Ascending aorta (tissue), 2 donors: ENCODE measurements at regions not wholly inside any gene's neighbourhood (a gene's known extent, or its start where the extent isn't known, plus 50 kb on each side); places are given as distances from the start of the nearest gene placed in this dataset.

Source experiments
- DNase-seq, 2 donors: peaks; one replicate each; pipeline ENCODE4 v3.0.0-alpha.2; 2019; ENCODE audit warnings: low spot score in 2 of 2
- H3K27ac ChIP-seq, 2 donors: fragments of 200-600 bp; sonication (generic); one replicate each; pipeline ENCODE4 v1.5.1; 2016 to 2017; ENCODE audit warnings: mild to moderate bottlenecking in 1 of 2
- H3K27me3 ChIP-seq: fragments of 200-600 bp; sonication (generic); one replicate; pipeline ENCODE4 v1.5.1; 2017
- H3K36me3 ChIP-seq, 2 donors: fragments of 200-600 bp; sonication (generic); one replicate each; pipeline ENCODE4 v1.5.1; 2016
- H3K4me1 ChIP-seq, 2 donors: fragments of 200-600 bp; sonication (generic); one replicate each; pipeline ENCODE4 v1.5.1; 2016 to 2017; ENCODE audit warnings: mild to moderate bottlenecking in 1 of 2
- H3K4me3 ChIP-seq, 2 donors: fragments of 200-600 bp; sonication (generic); one replicate each; pipeline ENCODE4 v1.5.1; 2016 to 2017; ENCODE audit warnings: mild to moderate bottlenecking in 1 of 2
- H3K9me3 ChIP-seq, 2 donors: fragments of 200-600 bp; sonication (generic); one replicate each; pipeline ENCODE4 v1.5.1; 2016
- CTCF ChIP-seq, 3 experiments: fragments of 200-600 bp in 2 of 3; fragments of 450-650 bp in 1 of 3; sonication (generic) in 2 of 3; IDR thresholded peaks; one replicate each; pipeline ENCODE4 v1.5.1; 2016 to 2019; ENCODE audit warnings: antibody characterized with exemption in 3 of 3, mild to moderate bottlenecking in 1 of 3, moderate library complexity in 1 of 3
- intact Hi-C: fragments of 100-400 bp; cut with DNase I; formaldehyde crosslinking; loops from one replicate; pipeline ENCODE4 v1.15.1; 2023

DNA sequence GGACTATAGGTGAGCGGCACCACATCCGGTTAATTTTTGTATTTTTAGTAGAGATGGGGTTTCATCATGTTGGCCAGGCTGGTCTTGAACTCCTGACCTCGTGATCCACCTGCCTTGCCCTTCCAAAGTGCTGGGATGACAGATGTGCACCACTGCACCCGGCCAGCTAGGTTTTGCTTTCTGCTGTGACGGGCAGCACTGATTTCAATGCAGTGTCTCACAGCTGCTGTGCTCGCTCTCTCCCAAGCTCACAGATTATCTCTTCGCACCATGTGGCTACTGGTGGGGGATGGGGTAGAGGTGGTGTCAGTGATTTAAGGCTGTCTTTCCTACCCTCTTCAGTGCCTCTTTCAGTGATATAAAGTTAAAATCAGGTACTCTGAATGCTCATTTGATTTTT lies 909.1 kb downstream of the TRHDE start:
- Histone ChIP-seq H3K36me3 (no peaks in the 10 kb centered on the region), H3K4me1 (no peaks in the 10 kb centered on the region), H3K27ac (no peak overlapping the region), H3K27me3 (no peaks in the 10 kb centered on the region), H3K9me3 (no peaks in the 10 kb centered on the region), H3K4me3 (no peak overlapping the region)
- DNase-seq = no peak
- intact Hi-C loops = no loop called here
- no peak for TF ChIP-seq CTCF (IDR thresholded peaks at IDR 0.05)

GRCh38 chr12:73185403-73185802 lies 913.2 kb downstream of the TRHDE start:
- Histone ChIP-seq H3K9me3 (no peaks in the 10 kb centered on the region), H3K27me3 (no peaks in the 10 kb centered on the region), H3K27ac (no peak overlapping the region), H3K4me3 (no peak overlapping the region), H3K4me1 (no peaks in the 10 kb centered on the region), H3K36me3 (no peaks in the 10 kb centered on the region)
- TF ChIP-seq CTCF (IDR thresholded peaks at IDR 0.05) = no peak
- intact Hi-C loops = no loop called here
- no peak for DNase-seq

GRCh38 chr12:73186272-73186671 lies 914.1 kb downstream of the TRHDE start:
- intact Hi-C loops = no loop called here
- H3K27me3 ChIP-seq = no peaks in the 10 kb centered on the region
- H3K36me3 ChIP-seq = no peaks in the 10 kb centered on the region
- H3K4me3 ChIP-seq = no peak overlapping the region
- TF ChIP-seq CTCF (IDR thresholded peaks at IDR 0.05) = no peak
- H3K4me1 ChIP-seq = no peaks in the 10 kb centered on the region
- H3K27ac ChIP-seq = no peak overlapping the region
- DNase-seq = no peak
- H3K9me3 ChIP-seq = no peaks in the 10 kb centered on the region

GRCh38 chr12:73187765-73188164 lies 915.6 kb downstream of the TRHDE start:
- Histone ChIP-seq H3K27ac (no peak overlapping the region), H3K9me3 (no peaks in the 10 kb centered on the region), H3K4me3 (no peak overlapping the region), H3K36me3 (no peaks in the 10 kb centered on the region), H3K27me3 (no peaks in the 10 kb centered on the region), H3K4me1 (no peaks in the 10 kb centered on the region)
- DNase-seq = no peak
- intact Hi-C loops = no loop called here
- no peak for TF ChIP-seq CTCF (IDR thresholded peaks at IDR 0.05)

DNA sequence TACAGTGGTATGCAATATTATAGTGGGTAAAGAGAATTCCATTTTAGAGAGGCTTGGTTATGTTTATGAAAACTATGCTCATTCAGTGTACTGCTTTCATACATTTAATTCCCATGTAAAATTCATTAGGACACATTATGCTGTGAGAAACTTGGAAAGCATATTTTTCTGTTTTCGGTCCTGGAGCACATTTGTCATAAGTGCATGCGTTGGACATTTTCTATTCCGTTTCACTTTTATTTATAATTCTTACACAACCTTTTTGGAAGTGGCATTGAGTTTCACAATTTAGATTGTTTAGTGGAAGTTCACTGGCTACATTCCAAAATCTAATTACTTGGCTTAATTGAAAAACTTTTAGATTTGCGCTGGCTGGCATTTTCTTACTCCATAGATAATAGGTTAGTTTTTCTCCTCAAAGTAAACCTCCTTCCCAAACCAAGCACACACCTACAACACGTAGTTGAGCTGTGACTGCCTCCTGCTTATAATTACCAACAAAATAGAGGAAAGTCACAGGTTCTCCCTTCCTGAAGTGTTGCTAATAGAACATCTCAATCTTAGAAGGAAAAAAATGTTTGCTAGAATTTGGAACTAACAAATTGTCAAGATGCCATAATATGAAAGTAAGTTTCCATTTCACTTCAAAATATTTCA lies 938.5 kb downstream of the TRHDE start:
- H3K27ac ChIP-seq = no peak overlapping the region
- intact Hi-C loops = no loop called here
- TF ChIP-seq CTCF (IDR thresholded peaks at IDR 0.05) = no peak
- H3K4me3 ChIP-seq = no peak overlapping the region
- no peaks in the 10 kb centered on the region for H3K36me3 ChIP-seq
- H3K9me3 ChIP-seq = peaks cover 0 to 2% of the 10 kb centered on the region in 2 donors
- no peak for DNase-seq
- H3K27me3 ChIP-seq = no peaks in the 10 kb centered on the region
- no peaks in the 10 kb centered on the region for H3K4me1 ChIP-seq

GRCh38 chr12:73220951-73221350 lies 948.8 kb downstream of the TRHDE start:
- intact Hi-C loops = no loop called here
- no peak for DNase-seq

More at GRCh38 chr12:73220951-73221350, 948.8 kb downstream of the TRHDE start:
- Histone ChIP-seq H3K36me3 (no peaks in the 10 kb centered on the region), H3K9me3 (no peaks in the 10 kb centered on the region), H3K27ac (no peak overlapping the region), H3K4me3 (no peak overlapping the region), H3K27me3 (no peaks in the 10 kb centered on the region), H3K4me1 (no peaks in the 10 kb centered on the region)
- TF ChIP-seq CTCF (IDR thresholded peaks at IDR 0.05) = no peak
